H9 (cell line): ENCODE measurements at regions not wholly inside any gene's neighbourhood (a gene's known extent, or its start where the extent isn't known, plus 50 kb on each side); places are given as distances from the start of the nearest gene placed in this dataset.

Experiments used
- DNase-seq: peaks from one replicate; pipeline ENCODE4 v3.0.0-alpha.2; 2017
- H2AFZ ChIP-seq: one replicate; pipeline ENCODE4 v1.6.1; 2013; ENCODE audit warnings: mild to moderate bottlenecking, low read length, control low read depth, moderate library complexity
- H2AK5ac ChIP-seq: 2 replicates; pipeline ENCODE4 v1.6.1; 2013; ENCODE audit warnings: low read length, control low read depth, mixed read lengths; ENCODE audit not compliant: insufficient read length
- H2BK120ac ChIP-seq: one replicate; pipeline ENCODE4 v1.6.1; 2013; ENCODE audit warnings: low read depth, mild to moderate bottlenecking, low read length, control low read depth, inconsistent platforms; ENCODE audit not compliant: poor library complexity, severe bottlenecking
- H2BK12ac ChIP-seq: 2 replicates; pipeline ENCODE4 v1.6.1; 2013; ENCODE audit warnings: low read length, control low read depth, mixed read lengths, low read depth; ENCODE audit not compliant: insufficient read length
- H2BK15ac ChIP-seq: 2 replicates; pipeline ENCODE4 v1.6.1; 2013; ENCODE audit warnings: low read depth, low read length, control low read depth
- H2BK20ac ChIP-seq: one replicate; pipeline ENCODE4 v1.6.1; 2013; ENCODE audit warnings: low read depth, mild to moderate bottlenecking, low read length, control low read depth, inconsistent platforms; ENCODE audit not compliant: poor library complexity, severe bottlenecking
- H2BK5ac ChIP-seq: 2 replicates; pipeline ENCODE4 v1.6.1; 2013; ENCODE audit warnings: low read length, control low read depth, mixed read lengths; ENCODE audit not compliant: insufficient read length
- H3K14ac ChIP-seq: 2 replicates; pipeline ENCODE4 v1.6.1; 2013; ENCODE audit warnings: low read length, control low read depth; ENCODE audit not compliant: insufficient read depth
- H3K18ac ChIP-seq: 2 replicates; pipeline ENCODE4 v1.6.1; 2013; ENCODE audit warnings: low read depth, mild to moderate bottlenecking, mixed read lengths, low read length, control low read depth; ENCODE audit not compliant: insufficient read length
- H3K23ac ChIP-seq: 2 replicates; pipeline ENCODE4 v1.6.1; 2013; ENCODE audit warnings: low read length, control low read depth, mixed read lengths, low read depth; ENCODE audit not compliant: insufficient read length
- H3K23me2 ChIP-seq: 2 replicates; pipeline ENCODE4 v1.6.1; 2013; ENCODE audit warnings: low read depth, mild to moderate bottlenecking, mixed read lengths, low read length, control low read depth; ENCODE audit not compliant: insufficient read length, poor library complexity, severe bottlenecking
- H3K27ac ChIP-seq: 2 replicates; pipeline ENCODE4 v1.5.1; 2013; ENCODE audit warnings: low read length, control low read depth, mixed read lengths, low read depth; ENCODE audit not compliant: insufficient read length
- H3K27me3 ChIP-seq: 2 replicates; pipeline ENCODE4 v1.6.1; 2013; ENCODE audit warnings: low read length, control low read depth, inconsistent platforms; ENCODE audit not compliant: insufficient read depth
- H3K4ac ChIP-seq: 2 replicates; pipeline ENCODE4 v1.6.1; 2013; ENCODE audit warnings: low read depth, mild to moderate bottlenecking, control low read depth, inconsistent platforms, low read length, moderate library complexity
- H3K4me1 ChIP-seq: 2 replicates; pipeline ENCODE4 v1.6.1; 2013; ENCODE audit warnings: low read length, control low read depth, inconsistent platforms; ENCODE audit not compliant: insufficient read depth
- H3K4me2 ChIP-seq: 2 replicates; pipeline ENCODE4 v1.6.1; 2013; ENCODE audit warnings: low read length, control low read depth, mixed read lengths; ENCODE audit not compliant: insufficient read length, insufficient read depth
- H3K56ac ChIP-seq: 2 replicates; pipeline ENCODE4 v1.6.1; 2013; ENCODE audit warnings: low read depth, mild to moderate bottlenecking, mixed read lengths, low read length, control low read depth; ENCODE audit not compliant: insufficient read length
- H3K79me1 ChIP-seq: 2 replicates; pipeline ENCODE4 v1.6.1; 2013; ENCODE audit warnings: low read depth, mild to moderate bottlenecking, moderate library complexity, low read length, control low read depth, inconsistent platforms; ENCODE audit not compliant: insufficient read depth, poor library complexity, severe bottlenecking
- H3K79me2 ChIP-seq: 2 replicates; pipeline ENCODE4 v1.6.1; 2013; ENCODE audit warnings: low read length, control low read depth, inconsistent platforms; ENCODE audit not compliant: insufficient read depth
- H3K9ac ChIP-seq: 2 replicates; pipeline ENCODE4 v1.6.1; 2013; ENCODE audit warnings: low read length, control low read depth, mixed read lengths; ENCODE audit not compliant: insufficient read length; ENCODE audit errors: extremely low read depth
- H3K9me3 ChIP-seq: one replicate; pipeline ENCODE4 v1.6.1; 2013; ENCODE audit warnings: low read depth, low read length, inconsistent platforms; ENCODE audit not compliant: control insufficient read depth
- H3T11ph ChIP-seq: one replicate; pipeline ENCODE4 v1.6.1; 2013; ENCODE audit warnings: mild to moderate bottlenecking, low read length, control low read depth, inconsistent platforms
- H4K20me1 ChIP-seq: one replicate; pipeline ENCODE4 v1.6.1; 2013; ENCODE audit not compliant: control insufficient read depth, insufficient read length, insufficient read depth
- H4K5ac ChIP-seq: 2 replicates; pipeline ENCODE4 v1.6.1; 2013; ENCODE audit warnings: low read depth, mild to moderate bottlenecking, mixed read lengths, low read length, control low read depth; ENCODE audit not compliant: insufficient read length
- H4K8ac ChIP-seq: replicated peaks from 2 replicates; pipeline ENCODE4 v1.6.1; 2013; ENCODE audit warnings: low read length, control low read depth, mixed read lengths, low read depth; ENCODE audit not compliant: insufficient read length
- H4K91ac ChIP-seq: 2 replicates; pipeline ENCODE4 v1.6.1; 2013; ENCODE audit warnings: low read depth, mild to moderate bottlenecking, moderate library complexity, mixed read lengths, low read length, control low read depth; ENCODE audit not compliant: insufficient read length
- H3K27ac Mint-ChIP-seq, 3 experiments: 2 replicates in 2 of 3; 3 replicates in 1 of 3; pipeline ENCODE4 v1.8.0; 2020 to 2021; ENCODE audit warnings: mixed read lengths in 3 of 3, mild to moderate bottlenecking in 1 of 3, moderate library complexity in 1 of 3
- H3K27me3 Mint-ChIP-seq: 2 replicates; pipeline ENCODE4 v1.8.0; 2021; ENCODE audit warnings: low read depth, mild to moderate bottlenecking, moderate library complexity, mixed read lengths
- H3K36me3 Mint-ChIP-seq, 3 experiments: 2 replicates in 2 of 3; 3 replicates in 1 of 3; pipeline ENCODE4 v1.8.0; 2020 to 2021; ENCODE audit warnings: low read depth in 3 of 3, mixed read lengths in 3 of 3; ENCODE audit not compliant: insufficient read depth in 1 of 3
- H3K4me1 Mint-ChIP-seq, 2 experiments: 2 replicates each; pipeline ENCODE4 v1.8.0; 2020; ENCODE audit warnings: mixed read lengths in 2 of 2
- H3K4me3 Mint-ChIP-seq, 2 experiments: 2 replicates in 1 of 2; 3 replicates in 1 of 2; pipeline ENCODE4 v1.8.0; 2020 to 2021; ENCODE audit warnings: mild to moderate bottlenecking in 2 of 2, mixed read lengths in 2 of 2, moderate library complexity in 1 of 2
- H3K9me3 Mint-ChIP-seq, 2 experiments: 2 replicates in 1 of 2; 3 replicates in 1 of 2; pipeline ENCODE4 v1.8.0; 2020; ENCODE audit warnings: mild to moderate bottlenecking in 2 of 2, mixed read lengths in 2 of 2, moderate library complexity in 1 of 2
- CTCF ChIP-seq: fragments of 200-600 bp; sonication (generic); conservative IDR thresholded peaks from 3 replicates; pipeline ENCODE4 v1.8.0; 2021; ENCODE audit warnings: antibody characterized with exemption, mild to moderate bottlenecking
- WGBS: extraction: QIAGEN DNeasy Blood & Tissue Kit; methylation state at CpG from one replicate; pipeline ENCODE4 v1.1.7; 2013; ENCODE audit warnings: missing lambda C conversion rate, low lambda C conversion rate, mixed read lengths; ENCODE audit not compliant: insufficient read length; ENCODE audit errors: extremely low coverage; 5-methylcytosine and 5-hydroxymethylcytosine counted together

DNA sequence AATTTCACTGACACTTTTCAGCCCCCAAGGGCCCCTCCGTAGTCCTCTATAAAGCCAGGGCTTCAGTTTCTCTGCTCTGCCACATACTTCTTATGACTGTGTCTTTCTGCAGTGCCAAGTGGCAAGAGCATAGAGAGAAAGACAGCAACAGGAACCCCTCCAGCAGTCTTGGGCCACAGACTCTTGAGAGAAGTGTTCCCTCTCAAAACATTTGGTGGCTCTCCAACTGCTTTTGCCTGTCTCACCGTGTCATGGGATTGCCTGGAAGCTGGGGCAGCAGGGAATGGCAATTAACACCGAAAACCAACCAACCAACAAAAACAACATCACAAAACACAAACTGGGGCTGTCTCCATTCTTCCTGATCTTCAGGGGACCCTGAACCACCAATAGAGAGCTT lies 73.8 kb upstream of the ELN start:
- Mint-ChIP-seq H3K27ac (no peak overlapping the region), H3K27me3 (peaks cover 2% of the 10 kb centered on the region; the same call in 1 of the 2 replicates), H3K4me1 (no peaks in the 10 kb centered on the region), H3K4me3 (no peak overlapping the region), H3K9me3 (no peaks in the 10 kb centered on the region; a peak in 1 of 5 replicates), H3K36me3 (no peaks in the 10 kb centered on the region)
- no peaks in the 10 kb centered on the region for H3K9me3 ChIP-seq
- H3K23ac ChIP-seq = no peak overlapping the region
- no peak overlapping the region for H2BK12ac ChIP-seq
- H2BK120ac ChIP-seq = no peak overlapping the region
- H3K79me2 ChIP-seq = no peaks in the 10 kb centered on the region
- H4K5ac ChIP-seq = no peak overlapping the region
- H3T11ph ChIP-seq = no peak overlapping the region
- no peak overlapping the region for H2AFZ ChIP-seq
- H4K91ac ChIP-seq = no peak overlapping the region
- H3K27me3 ChIP-seq = no peaks in the 10 kb centered on the region
- H2BK5ac ChIP-seq = no peak overlapping the region
- H3K4me1 ChIP-seq = no peaks in the 10 kb centered on the region
- no peak overlapping the region for H2BK20ac ChIP-seq
- H2AK5ac ChIP-seq = no peak overlapping the region
- H3K23me2 ChIP-seq = no peaks in the 10 kb centered on the region
- no peak overlapping the region for H3K18ac ChIP-seq
- H4K20me1 ChIP-seq = no peaks in the 10 kb centered on the region
- no peak overlapping the region for H3K14ac ChIP-seq
- H3K56ac ChIP-seq = no peak overlapping the region
- H3K79me1 ChIP-seq = no peaks in the 10 kb centered on the region
- no peak overlapping the region for H2BK15ac ChIP-seq
- WGBS = no CpG with 5 or more reads among the region's 3 CpGs
- H3K4ac ChIP-seq = no peak overlapping the region
- no peak overlapping the region for H4K8ac ChIP-seq
- H3K27ac ChIP-seq = no peak overlapping the region
- no peak overlapping the region for H3K4me2 ChIP-seq
- DNase-seq = no peak
- TF ChIP-seq CTCF = no peak
- H3K9ac ChIP-seq = no peak overlapping the region
